Neural crest cell (in vitro differentiated cells): ENCODE measurements at regions not wholly inside any gene's neighbourhood (a gene's known extent, or its start where the extent isn't known, plus 50 kb on each side); places are given as distances from the start of the nearest gene placed in this dataset.

Experiments
- DNase-seq: peaks from one replicate; pipeline ENCODE4 v3.0.0; 2021; ENCODE audit warnings: low read depth, mixed read lengths, low spot score
- H3K27ac Mint-ChIP-seq: one replicate; pipeline ENCODE4 v1.8.0; 2021; ENCODE audit warnings: mild to moderate bottlenecking, mixed read lengths; ENCODE audit not compliant: unreplicated experiment
- H3K27me3 Mint-ChIP-seq: 2 replicates; pipeline ENCODE4 v1.8.0; 2021; ENCODE audit warnings: low read depth, mild to moderate bottlenecking, mixed read lengths
- H3K36me3 Mint-ChIP-seq: 2 replicates; pipeline ENCODE4 v1.8.0; 2021; ENCODE audit warnings: low read depth, mild to moderate bottlenecking, mixed read lengths
- H3K4me1 Mint-ChIP-seq: 2 replicates; pipeline ENCODE4 v1.8.0; 2021; ENCODE audit warnings: mixed read lengths
- H3K4me3 Mint-ChIP-seq: one replicate; pipeline ENCODE4 v1.8.0; 2021; ENCODE audit warnings: mild to moderate bottlenecking, mixed read lengths
- H3K9me3 Mint-ChIP-seq: 2 replicates; pipeline ENCODE4 v1.8.0; 2021; ENCODE audit warnings: mixed read lengths
- CTCF ChIP-seq: fragments of 200-600 bp; sonication (generic); conservative IDR thresholded peaks from 2 replicates; pipeline ENCODE4 v1.5.0; 2021; ENCODE audit warnings: antibody characterized with exemption, mild to moderate bottlenecking

DNA sequence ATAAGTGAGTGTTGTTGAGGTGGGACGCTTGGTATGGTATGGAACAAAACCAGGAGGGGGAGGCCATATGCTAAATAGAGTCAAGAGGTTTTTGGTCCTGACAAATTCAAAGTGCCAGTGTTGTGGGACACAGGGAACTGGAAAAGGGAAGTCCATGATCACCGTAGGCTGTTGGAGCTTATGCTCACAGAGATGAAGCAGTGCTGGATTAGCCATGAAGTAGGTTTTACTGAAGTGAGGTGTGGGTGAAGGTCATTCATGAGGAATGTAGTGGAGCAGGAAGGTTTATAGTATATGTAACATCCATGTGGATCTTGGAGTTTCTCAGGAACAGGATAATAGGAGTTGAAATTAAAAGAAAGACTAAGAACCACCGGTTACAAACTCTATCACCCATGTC is 256.1 kb upstream of the PITX2 start:
- Mint-ChIP-seq H3K4me1 (peaks cover 4% of the 10 kb centered on the region), H3K27ac (no peak overlapping the region), H3K36me3 (no peaks in the 10 kb centered on the region), H3K9me3 (no peaks in the 10 kb centered on the region), H3K27me3 (peaks cover 3% of the 10 kb centered on the region), H3K4me3 (no peak overlapping the region)
- DNase-seq, result no peak
- TF ChIP-seq CTCF, result no peak

DNA sequence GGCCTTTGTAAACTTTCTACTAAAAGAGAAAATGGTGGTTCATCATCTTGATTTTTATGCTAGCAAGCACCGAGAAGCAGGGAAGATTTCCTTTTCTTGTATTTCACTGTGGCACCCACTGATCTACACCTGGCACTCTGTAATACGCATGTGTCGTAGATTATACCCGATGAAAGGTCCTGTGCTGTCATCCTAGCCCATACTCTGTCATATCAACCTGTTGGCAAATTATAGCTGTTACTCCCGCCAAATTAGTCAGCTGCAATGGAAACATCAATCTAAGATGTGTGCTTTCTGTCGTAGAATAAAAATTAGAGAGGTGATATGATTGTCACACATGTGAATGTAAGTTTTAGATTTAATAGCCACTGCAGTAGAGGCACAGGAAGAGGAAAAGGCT is 263.4 kb upstream of the PITX2 start:
- no peaks in the 10 kb centered on the region for H3K36me3 Mint-ChIP-seq
- no peaks in the 10 kb centered on the region for H3K27me3 Mint-ChIP-seq
- H3K4me1 Mint-ChIP-seq, result no peaks in the 10 kb centered on the region
- no peak overlapping the region for H3K27ac Mint-ChIP-seq
- TF ChIP-seq CTCF, result no peak
- peaks cover 4% of the 10 kb centered on the region for H3K9me3 Mint-ChIP-seq
- no peak for DNase-seq
- H3K4me3 Mint-ChIP-seq, result no peak overlapping the region

GRCh38 chr4:110886856-110887255 is 264.0 kb upstream of the PITX2 start:
- Mint-ChIP-seq H3K4me1 (no peaks in the 10 kb centered on the region), H3K27me3 (no peaks in the 10 kb centered on the region), H3K36me3 (no peaks in the 10 kb centered on the region), H3K9me3 (peaks cover 6% of the 10 kb centered on the region), H3K27ac (no peak overlapping the region), H3K4me3 (no peak overlapping the region)
- TF ChIP-seq CTCF, result no peak
- DNase-seq, result no peak

DNA sequence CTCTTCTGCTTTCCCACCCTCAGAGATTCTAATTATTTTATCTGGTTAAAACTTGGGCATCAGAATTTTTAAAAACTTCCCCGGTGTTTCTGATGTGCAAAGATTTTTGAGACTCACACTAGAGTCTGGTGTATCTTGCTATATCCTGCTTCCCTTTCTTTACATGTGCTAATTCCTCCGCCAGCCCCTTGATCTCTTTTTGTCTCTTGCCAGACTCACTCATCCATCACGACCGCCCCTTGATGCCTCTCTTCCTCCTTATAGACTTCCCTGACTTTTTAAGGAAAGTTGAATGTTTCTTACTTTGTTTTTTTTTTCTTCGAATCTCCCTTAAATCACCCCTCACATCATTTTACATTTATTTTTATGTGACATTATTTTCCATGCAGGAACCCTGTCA is 274.9 kb upstream of the PITX2 start:
- no peak overlapping the region for H3K27ac Mint-ChIP-seq
- no peak overlapping the region for H3K4me3 Mint-ChIP-seq
- no peak for TF ChIP-seq CTCF
- H3K9me3 Mint-ChIP-seq, result no peaks in the 10 kb centered on the region
- peaks cover 7% of the 10 kb centered on the region for H3K4me1 Mint-ChIP-seq
- H3K27me3 Mint-ChIP-seq, result no peaks in the 10 kb centered on the region
- DNase-seq, result no peak
- H3K36me3 Mint-ChIP-seq, result no peaks in the 10 kb centered on the region

- DNase-seq, result no peak
- Mint-ChIP-seq H3K4me3 (no peak overlapping the region), H3K36me3 (no peaks in the 10 kb centered on the region), H3K4me1 (peaks cover 7% of the 10 kb centered on the region), H3K27me3 (no peaks in the 10 kb centered on the region), H3K9me3 (no peaks in the 10 kb centered on the region), H3K27ac (no peak overlapping the region)
- no peak for TF ChIP-seq CTCF
These were observed 275.4 kb upstream of the PITX2 start for GRCh38 chr4:110898290-110898689.

GRCh38 chr4:110900213-110900769 is 277.4 kb upstream of the PITX2 start:
- H3K9me3 Mint-ChIP-seq, result no peaks in the 10 kb centered on the region
- H3K27me3 Mint-ChIP-seq, result no peaks in the 10 kb centered on the region
- peaks cover 7% of the 10 kb centered on the region for H3K4me1 Mint-ChIP-seq
- H3K27ac Mint-ChIP-seq, result no peak overlapping the region
- no peak overlapping the region for H3K4me3 Mint-ChIP-seq
- no peak for TF ChIP-seq CTCF
- no peak for DNase-seq
- H3K36me3 Mint-ChIP-seq, result no peaks in the 10 kb centered on the region
